Uterus (tissue), 2 donors: ENCODE measurements at regions not wholly inside any gene's neighbourhood (a gene's known extent, or its start where the extent isn't known, plus 50 kb on each side); places are given as distances from the start of the nearest gene placed in this dataset.

Source experiments
- CTCF ChIP-seq, 4 experiments: fragments of 200-600 bp in 2 of 4; fragments of 450-650 bp in 2 of 4; sonication (generic) in 2 of 4; IDR thresholded peaks; one replicate each; pipeline ENCODE4 v1.5.1; 2016 to 2019; ENCODE audit warnings: antibody characterized with exemption in 4 of 4, mild to moderate bottlenecking in 2 of 4, moderate library complexity in 1 of 4
- POLR2A ChIP-seq, 2 donors: fragments of 450-650 bp; IDR thresholded peaks; one replicate each; pipeline ENCODE4 v1.6.1; 2016; ENCODE audit warnings: antibody characterized with exemption in 2 of 2, mild to moderate bottlenecking in 1 of 2, moderate library complexity in 1 of 2

- TF ChIP-seq CTCF (IDR thresholded peaks at IDR 0.05) (no peak), POLR2A (IDR thresholded peaks at IDR 0.05) (no peak)
Measured at GRCh38 chr4:104986306-104986705, 160.4 kb upstream of the TET2 start.
